ENCODE measurements at regions not wholly inside any gene's neighbourhood (a gene's known extent, or its start where the extent isn't known, plus 50 kb on each side); places are given as distances from the start of the nearest gene placed in this dataset.

- no peak overlapping the region for H3K27ac ChIP-seq
- no peak for TF ChIP-seq CTCF (conservative IDR thresholded peaks at IDR 0.05)
Measured at GRCh38 chr1:55684131-55684650, 469.0 kb upstream of the USP24 start.

- TF ChIP-seq CTCF (conservative IDR thresholded peaks at IDR 0.05) = no peak
- H3K27ac ChIP-seq = no peak overlapping the region
Measured at GRCh38 chr1:55682198-55682597, 467.0 kb upstream of the USP24 start.

GRCh38 chr1:55679971-55680370, 464.8 kb upstream of the USP24 start:
- H3K27ac ChIP-seq = no peak overlapping the region
- no peak for TF ChIP-seq CTCF (conservative IDR thresholded peaks at IDR 0.05)

GRCh38 chr1:55673416-55673815, 458.3 kb upstream of the USP24 start:
- H3K27ac ChIP-seq = no peak overlapping the region
- no peak for TF ChIP-seq CTCF (conservative IDR thresholded peaks at IDR 0.05)

GRCh38 chr1:55670331-55671082, 455.3 kb upstream of the USP24 start:
- TF ChIP-seq CTCF (conservative IDR thresholded peaks at IDR 0.05) = no peak
- no peak overlapping the region for H3K27ac ChIP-seq

GRCh38 chr1:55669293-55669692, 454.1 kb upstream of the USP24 start:
- H3K27ac ChIP-seq = no peak overlapping the region
- no peak for TF ChIP-seq CTCF (conservative IDR thresholded peaks at IDR 0.05)

- H3K27ac ChIP-seq = no peak overlapping the region
Measured at GRCh38 chr1:55662875-55663274, 447.7 kb upstream of the USP24 start.

More at GRCh38 chr1:55662875-55663274, 447.7 kb upstream of the USP24 start:
- no peak for TF ChIP-seq CTCF (conservative IDR thresholded peaks at IDR 0.05)

Data from VCaP (cell line).